ENCODE measurements at regions not wholly inside any gene's neighbourhood (a gene's known extent, or its start where the extent isn't known, plus 50 kb on each side); places are given as distances from the start of the nearest gene placed in this dataset.

DNA sequence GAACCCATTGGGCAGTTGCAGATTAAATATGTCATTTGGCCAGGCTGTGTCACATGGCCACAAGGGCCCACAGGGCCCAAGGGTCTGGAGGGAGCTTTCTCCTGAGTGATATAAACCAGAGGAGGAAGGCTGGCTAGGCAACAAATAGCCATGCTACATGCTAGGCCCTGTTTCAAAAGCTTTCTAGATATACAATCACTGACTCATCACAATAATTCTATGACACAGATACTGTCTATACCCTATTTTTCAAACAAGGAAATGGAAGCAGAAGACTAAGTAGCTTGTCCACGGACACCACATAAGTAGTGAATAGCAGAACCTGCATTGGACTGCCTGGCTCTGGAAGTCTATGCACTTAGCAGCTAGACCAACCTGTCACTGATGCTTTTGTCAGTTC, 625.4 kb downstream of the NTRK3 start:
- DNase-seq (ENCODE audit: low read depth in 2 of 2) = no peak

GRCh38 chr15:87628311-87628710, 628.2 kb downstream of the NTRK3 start:
- no peak for DNase-seq (ENCODE audit: low read depth in 2 of 2)

- DNase-seq (ENCODE audit: low read depth in 2 of 2) = no peak
These were observed 629.7 kb downstream of the NTRK3 start for GRCh38 chr15:87626860-87627259.

GRCh38 chr15:87623832-87624231, 632.7 kb downstream of the NTRK3 start:
- DNase-seq (ENCODE audit: low read depth in 2 of 2) = no peak

- no peak for DNase-seq (ENCODE audit: low read depth in 2 of 2)
These were observed 636.1 kb downstream of the NTRK3 start for GRCh38 chr15:87620393-87620792.

GRCh38 chr15:87619161-87619960, 637.2 kb downstream of the NTRK3 start:
- no peak for DNase-seq (ENCODE audit: low read depth in 2 of 2)

DNA sequence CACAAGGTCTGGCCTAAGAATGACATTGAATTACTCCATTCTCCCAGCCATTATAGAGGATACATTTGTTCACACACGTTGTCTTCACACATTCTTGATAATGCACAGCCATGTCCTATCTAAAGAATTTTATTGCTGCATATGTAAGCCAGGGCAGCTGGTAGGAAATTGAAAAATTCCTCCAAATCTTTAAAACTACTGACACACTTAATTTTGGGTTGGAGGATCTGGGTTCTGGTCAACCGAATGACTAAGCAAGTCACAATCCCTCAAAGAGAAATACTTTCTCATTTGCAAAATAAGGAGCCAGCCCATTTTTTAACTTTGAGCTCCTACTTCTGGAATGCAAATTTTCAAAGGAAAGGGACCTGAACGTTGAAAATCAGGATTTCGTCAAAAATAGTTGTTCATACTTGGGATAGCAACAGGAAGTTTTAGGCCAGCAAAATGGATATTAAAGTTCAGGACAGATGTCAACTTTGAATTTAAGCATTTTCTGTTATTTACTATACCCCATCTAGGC, 638.3 kb downstream of the NTRK3 start:
- DNase-seq (ENCODE audit: low read depth in 2 of 2) = no peak

DNA sequence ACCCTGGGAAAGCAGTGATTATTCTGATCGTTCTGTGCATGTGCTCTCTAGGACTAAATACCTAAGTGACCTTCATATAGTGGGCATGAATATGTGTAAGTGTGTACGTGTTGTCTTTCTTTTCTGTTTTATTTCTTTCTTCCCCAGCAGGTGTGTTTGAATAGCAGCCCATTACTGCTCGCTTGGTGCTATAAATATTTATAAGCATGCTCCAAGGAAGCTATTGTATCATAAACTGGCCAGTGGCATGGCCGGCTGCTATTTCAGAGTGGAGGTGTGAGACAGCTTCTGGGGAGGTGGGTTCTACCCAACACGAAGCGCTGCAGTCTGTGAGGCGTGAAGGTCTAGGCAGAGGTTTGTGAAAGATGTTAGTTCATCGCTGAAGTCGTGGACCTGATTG, 641.8 kb downstream of the NTRK3 start:
- DNase-seq (ENCODE audit: low read depth in 2 of 2) = no peak

- no peak for DNase-seq (ENCODE audit: low read depth in 2 of 2)
These were observed 646.2 kb downstream of the NTRK3 start for GRCh38 chr15:87610366-87610765.

DNA sequence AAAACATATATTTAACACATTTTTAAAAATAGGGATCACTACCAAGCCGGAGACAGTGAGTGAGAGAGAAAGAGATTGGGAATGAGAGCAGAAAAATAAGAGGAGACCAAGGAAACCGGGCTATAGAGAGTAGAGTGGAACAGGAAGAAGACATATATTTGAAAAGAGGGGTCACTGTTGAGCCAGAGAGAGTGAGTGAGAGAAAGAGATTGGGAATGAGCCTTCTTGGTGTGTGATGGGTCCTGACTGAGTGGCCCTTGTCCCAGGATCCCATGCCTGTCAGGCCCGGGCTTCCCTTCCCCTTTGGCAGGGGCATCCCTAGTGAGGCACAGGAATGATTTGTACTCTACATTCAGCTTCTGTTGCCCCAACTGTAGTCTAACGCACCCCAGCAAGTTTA, 646.6 kb downstream of the NTRK3 start:
- DNase-seq (ENCODE audit: low read depth in 2 of 2) = no peak

DNA sequence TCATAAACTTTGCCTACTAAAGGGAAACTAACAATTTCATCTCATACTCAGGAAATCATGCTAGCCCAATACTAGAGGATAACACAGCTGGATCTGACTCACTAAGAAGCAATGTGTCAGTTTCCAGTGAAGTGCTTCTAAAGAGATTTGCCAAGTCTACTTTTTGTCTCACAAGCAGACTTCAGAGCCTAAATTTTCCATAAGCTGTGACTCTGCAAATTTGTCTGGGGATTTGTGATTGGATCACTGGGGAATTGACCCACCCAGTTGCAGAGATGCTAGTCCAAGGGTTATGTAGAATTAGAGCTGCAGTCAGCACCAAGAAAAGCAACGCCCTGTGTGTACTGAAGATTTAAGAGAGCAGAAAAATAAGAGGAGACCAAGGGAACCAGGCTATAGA, 647.1 kb downstream of the NTRK3 start:
- no peak for DNase-seq (ENCODE audit: low read depth in 2 of 2)

GRCh38 chr15:87608238-87609028, 648.1 kb downstream of the NTRK3 start:
- no peak for DNase-seq (ENCODE audit: low read depth in 2 of 2)

GRCh38 chr15:87606971-87607370, 649.6 kb downstream of the NTRK3 start:
- no peak for DNase-seq (ENCODE audit: low read depth in 2 of 2)

GRCh38 chr15:87604857-87605446, 651.6 kb downstream of the NTRK3 start:
- DNase-seq (ENCODE audit: low read depth in 2 of 2) = peak in 1 of 2 donors; percentile 3

- DNase-seq (ENCODE audit: low read depth in 2 of 2) = no peak
These were observed 654.2 kb downstream of the NTRK3 start for GRCh38 chr15:87602371-87602770.

- no peak for DNase-seq (ENCODE audit: low read depth in 2 of 2)
These were observed 656.9 kb downstream of the NTRK3 start for GRCh38 chr15:87599616-87600015.

DNA sequence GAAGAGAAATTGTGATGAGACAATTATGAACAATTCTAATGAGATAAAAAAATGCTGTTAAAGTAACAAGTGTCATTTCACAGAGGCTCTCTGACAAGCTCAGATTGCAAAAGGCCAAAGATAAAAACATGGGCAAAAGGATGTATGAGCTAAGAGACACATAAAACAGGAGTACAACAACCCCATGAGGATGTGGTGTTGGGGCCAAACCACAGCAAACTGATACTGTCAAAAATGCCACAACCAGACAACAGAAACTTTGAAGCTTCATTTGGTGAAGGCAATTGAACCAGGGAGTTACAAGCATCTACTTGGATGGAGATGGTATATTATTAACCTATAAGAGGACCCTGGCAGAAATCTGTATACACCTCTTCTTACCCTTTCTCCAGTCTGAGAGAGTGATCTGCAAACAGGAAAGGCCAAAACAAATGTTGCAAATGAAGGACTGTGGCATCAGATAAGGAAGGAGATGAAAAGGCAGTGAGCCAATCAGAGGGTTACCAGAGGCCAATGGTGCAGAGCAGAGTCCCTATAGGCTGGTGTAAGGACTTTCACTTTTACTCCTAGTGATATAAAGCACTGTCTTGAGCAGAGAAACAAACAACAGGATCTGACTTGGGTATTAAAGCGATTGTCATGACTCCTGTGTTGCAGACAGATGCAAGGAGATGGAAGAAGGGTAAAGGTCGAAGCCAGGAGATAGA, 659.0 kb downstream of the NTRK3 start:
- DNase-seq (ENCODE audit: low read depth in 2 of 2) = no peak

- DNase-seq (ENCODE audit: low read depth in 2 of 2) = no peak
These were observed 665.0 kb downstream of the NTRK3 start for GRCh38 chr15:87591582-87591981.

DNA sequence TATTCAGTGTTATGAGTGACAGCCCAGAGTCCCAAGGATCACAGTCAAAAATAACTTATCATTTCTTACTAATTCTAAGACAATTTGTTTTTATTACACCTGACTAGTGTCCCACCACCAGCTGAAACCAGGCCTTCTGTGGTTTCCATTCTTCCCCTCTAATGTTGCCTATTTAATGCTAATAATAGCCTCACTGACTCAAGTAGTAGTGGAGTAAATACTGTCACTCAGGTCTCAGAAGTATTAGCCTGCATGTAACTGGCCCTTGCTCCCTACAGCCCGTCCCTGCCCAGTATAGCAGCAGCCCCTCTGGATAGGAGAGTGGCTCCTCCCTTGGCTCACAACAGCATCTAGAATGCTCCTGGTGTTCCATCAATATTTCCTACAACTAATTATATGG, 665.5 kb downstream of the NTRK3 start:
- DNase-seq (ENCODE audit: low read depth in 2 of 2) = no peak

DNA sequence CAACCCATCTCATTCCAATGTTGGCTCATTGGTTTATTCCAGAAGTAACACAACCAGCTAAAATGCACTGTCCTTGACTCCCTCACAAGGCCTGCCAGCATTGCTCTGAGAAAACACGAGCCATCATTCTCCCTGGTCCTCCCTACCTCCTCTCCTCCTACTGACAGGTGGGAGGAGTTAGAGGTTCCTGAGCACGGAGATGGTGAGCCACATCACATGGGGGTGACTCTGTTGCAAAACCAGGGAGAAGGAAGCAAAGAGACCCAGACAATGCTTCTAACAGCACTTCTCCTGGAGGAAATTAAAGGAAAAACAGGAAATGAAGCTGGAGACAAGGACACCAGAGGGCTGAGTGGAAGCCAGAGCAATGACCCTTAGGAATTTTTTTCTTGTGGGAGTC, 667.4 kb downstream of the NTRK3 start:
- no peak for DNase-seq (ENCODE audit: low read depth in 2 of 2)

DNA sequence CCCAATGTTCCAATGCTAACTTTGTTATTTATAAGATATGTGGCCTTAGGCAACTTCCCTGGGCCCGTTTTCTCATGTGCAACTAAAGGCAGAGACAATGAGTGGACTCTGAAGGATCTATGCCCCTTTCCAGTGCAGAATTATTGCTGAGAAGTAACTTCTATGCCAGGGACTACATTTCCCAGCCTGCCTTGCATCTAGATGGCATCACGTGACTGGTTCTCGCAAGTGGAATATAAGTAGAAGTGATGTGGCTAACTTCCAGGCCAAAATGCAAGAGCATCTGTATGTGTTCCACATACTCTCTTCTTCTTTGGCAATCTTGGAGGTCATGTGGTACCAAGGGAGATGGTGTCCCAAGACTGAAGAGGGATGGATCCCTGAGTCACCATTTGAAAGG, 674.4 kb downstream of the NTRK3 start:
- no peak for DNase-seq (ENCODE audit: low read depth in 2 of 2)

DNA sequence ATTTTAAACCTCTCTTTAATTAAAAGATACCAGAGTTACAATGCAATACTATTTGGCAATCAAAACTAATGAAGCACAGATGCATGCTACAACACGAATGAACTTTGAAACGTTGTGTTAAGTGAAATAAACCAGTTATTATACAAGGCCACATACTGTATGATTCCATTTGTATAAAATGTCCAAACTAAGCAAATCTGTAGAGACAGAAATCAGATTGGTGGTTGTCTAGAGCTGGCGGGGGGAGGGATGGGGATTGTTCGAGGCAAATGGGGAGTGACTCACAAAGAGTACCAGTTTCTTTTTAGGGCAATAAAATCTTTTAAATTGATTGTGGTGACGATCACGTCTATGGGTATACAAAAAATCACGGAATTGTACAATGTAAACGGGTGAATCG, 677.0 kb downstream of the NTRK3 start:
- DNase-seq (ENCODE audit: low read depth in 2 of 2) = no peak
